Hematopoietic multipotent progenitor cell treated with erythropoietin and hydrocortisone succinate and interleukin-3 and kit ligand, for 6 days (in vitro differentiated cells): ENCODE measurements at regions not wholly inside any gene's neighbourhood (a gene's known extent, or its start where the extent isn't known, plus 50 kb on each side); places are given as distances from the start of the nearest gene placed in this dataset.
"Not testable (repeated sequence)": the region's sequence is repeated elsewhere in the genome, so short reads cannot be mapped to it uniquely, and the experiment has no call there.

ENCODE experiments used
- DNase-seq: peaks from one replicate; pipeline ENCODE4 v3.0.0-alpha.2; 2015

DNA sequence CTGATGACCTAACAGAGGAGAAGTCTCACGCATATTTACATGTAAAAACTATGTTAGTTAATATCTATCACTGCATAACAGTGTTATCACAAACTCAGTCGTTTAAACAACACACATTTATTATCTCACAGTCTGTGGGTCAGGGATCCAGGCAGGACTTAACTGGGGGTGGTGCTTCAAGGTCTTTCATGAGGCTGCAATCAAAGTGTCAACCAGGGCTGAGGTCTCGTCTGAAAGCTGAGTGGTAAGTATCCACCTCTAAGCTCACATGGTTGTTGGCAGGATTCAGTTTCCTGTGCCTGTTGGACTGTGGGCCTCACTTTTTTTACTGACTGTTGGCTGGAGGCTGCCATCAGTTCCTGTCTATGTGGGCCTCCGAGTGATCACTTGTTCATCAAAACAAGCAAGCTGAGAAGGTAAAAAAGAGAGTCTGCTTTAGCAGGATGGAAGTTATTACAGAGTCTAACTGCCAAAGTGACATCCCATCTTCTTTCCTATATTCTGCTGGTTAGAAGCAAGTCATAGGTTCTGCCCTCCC lies 188.6 kb downstream of the CARTPT start:
- no peak for DNase-seq

DNA sequence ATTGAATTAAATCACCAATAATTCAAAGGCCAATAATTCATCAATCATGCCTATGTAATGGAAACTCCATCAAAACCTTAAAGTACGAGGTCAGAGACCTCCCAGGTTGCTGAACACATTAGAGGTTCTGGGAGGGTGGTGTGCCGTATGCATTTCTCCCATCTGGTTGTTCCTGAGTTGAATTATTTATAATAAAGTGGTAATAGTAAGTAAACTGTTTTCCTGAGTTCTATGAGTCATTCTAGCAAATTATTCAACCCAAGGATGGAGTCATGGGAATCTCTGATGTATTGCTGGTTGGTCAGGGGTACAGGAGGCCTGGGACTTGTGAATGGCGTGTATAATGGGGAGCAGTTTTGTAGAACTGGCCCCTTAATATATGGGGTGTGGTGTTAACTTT lies 191.7 kb downstream of the CARTPT start:
- DNase-seq: no peak

DNA sequence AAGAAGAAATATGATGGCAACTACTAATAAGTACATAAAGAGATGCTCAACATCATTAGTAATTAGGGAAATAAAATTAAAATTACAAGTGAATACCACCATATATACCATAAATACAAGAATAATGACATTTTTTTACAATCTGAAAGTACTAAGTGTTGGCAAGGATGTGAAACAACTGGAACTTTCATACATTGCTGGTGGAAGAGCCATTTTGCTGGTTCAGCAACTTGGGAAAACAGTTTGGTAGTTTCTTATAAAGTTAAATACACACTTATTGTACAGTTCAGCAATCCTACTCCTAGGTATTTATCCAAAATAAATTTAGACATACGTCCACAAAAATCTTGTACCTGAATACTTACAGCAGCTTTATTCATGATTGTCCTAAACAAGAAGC lies 192.9 kb downstream of the CARTPT start:
- no peak for DNase-seq

DNA sequence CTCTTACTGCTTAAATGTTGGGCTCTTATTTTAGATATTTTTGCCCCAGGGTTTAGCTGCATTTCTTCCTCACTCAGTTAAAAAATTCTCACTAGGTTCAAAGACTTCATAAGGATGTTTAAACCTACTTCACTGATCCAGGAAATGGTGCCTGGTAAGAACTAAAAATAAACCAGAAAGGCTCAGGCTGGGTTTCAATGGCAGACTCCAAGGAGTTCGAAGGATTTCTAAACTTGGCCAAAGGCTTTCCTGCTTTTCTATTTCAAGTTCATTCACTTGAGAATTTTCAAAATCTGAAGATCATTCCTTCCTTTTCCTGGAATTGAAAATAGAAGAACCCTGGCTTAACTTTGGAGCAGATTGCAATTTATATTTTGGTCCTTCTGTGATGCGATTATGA lies 193.0 kb upstream of the MAP1B start:
- no peak for DNase-seq

DNA sequence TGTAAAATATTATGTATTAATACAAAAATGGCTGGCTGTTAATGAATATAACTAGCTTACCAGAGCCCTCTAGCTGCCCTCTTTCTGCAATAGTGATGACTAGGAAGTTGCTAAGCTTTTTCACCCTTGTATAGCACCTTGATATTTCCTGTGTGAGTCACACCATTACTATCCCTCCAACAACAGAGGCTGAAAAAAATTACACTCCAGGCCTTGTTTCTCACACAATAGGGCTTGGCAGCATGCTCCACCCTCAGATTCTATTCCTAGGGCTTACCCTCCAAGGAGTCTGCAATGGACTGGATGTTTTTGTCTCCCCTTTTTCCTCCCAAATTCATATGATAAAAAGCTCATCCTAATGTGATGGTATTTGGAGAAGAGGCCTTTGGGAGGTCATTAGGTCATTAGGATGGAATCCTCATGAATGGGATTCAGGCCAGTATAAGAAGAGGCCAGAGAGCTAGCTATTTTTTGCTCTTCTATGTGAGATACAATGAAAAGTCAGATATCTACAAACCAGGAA lies 184.6 kb upstream of the MAP1B start:
- no peak for DNase-seq

DNA sequence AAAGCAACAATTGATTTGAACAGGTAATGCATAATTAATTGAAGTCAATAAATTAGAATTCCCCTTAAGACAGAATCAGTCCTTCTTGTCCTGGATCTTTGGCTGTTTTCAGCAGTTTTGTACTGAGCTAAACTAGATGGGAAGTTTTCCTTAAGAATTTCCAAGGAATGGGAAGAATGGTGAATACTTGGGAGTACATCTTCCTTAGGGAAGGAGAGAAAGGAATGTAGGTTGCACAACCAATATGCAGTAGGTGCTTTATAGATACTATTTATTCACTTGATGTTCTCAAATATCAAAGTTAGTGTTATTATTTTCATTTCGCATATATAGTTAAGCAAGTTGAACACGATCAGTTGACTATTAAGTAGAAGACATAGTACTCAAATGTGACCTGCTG lies 183.5 kb upstream of the MAP1B start:
- no peak for DNase-seq

DNA sequence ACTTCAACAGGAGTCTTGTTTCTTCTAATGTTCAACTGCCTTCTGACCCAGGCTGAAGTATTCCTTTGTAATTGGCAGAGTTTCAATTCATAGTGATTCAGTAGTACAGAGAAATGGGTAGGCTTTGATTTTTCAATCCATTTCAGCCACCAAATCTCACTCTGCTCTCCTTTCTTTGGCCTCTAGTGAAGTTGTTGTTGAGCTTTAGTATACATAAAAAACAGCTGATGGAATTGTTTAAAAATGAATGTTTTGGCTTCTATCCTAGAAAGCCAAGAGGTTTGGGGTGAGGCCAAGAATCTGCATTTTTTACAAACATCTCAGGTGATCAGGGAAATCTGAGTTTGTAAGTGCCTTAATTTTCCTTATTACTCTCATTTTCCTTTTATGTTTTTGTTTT lies 182.9 kb upstream of the MAP1B start:
- DNase-seq: no peak

DNA sequence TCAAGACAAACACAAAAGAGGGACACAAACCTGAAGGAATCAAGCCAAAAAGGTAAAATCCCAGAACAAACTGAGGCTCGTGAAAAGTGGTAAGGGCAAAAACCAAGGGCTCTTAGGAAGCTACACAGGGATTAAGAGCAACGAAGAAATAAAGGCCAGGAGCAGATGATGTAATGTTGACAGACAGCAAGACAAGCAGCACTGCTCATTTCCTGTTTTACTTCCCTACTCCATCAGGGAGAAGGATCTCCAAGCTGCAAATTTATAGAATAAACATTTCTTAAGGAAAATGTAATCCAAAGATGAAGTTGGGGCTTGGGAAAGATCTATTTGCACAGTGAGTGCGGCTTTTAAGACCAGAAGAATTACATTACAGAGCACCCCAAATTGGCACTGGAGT lies 182.3 kb upstream of the MAP1B start:
- DNase-seq: no peak

DNA sequence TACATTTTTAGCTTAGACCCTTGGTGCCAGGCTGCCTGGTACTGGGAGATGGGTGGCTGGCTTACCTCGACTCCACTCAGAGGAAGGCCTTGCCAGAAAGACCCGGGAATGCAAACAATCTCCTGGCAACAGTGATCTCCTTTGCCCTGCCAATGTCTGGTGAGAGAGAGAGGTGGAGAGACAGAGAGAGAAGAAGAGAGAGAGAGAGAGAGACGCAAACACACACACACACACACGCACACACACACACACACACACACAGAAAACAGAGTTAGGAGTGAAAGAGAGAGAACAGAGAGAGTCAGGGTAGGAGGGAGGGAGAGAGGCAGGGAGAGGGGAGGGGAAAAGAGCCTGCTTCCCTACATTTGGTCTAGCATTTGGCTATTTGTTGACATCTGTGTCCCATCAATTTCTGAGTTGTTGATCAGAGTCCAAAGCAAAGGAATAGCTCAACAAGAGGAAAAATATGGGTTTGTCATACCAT lies 181.6 kb upstream of the MAP1B start:
- DNase-seq: no peak

DNA sequence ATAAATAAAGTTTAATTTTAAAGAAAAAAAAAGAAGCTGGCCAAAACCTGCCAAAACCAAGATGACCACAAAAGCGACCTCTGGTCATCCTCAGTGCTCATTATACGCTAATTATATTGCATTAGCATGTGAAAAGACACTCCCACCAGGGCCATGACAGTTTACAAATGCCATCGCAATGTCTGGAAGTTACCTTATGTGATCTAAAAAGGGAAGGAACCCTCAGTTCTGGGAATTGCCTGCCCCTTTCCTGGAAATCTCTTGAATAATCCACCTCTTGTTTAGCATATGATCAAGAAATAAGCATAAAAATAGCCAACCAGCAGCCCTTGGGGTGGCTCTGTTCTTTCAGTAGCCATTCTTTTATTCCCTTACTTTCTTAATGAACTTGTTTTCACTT lies 178.3 kb upstream of the MAP1B start:
- DNase-seq: no peak

DNA sequence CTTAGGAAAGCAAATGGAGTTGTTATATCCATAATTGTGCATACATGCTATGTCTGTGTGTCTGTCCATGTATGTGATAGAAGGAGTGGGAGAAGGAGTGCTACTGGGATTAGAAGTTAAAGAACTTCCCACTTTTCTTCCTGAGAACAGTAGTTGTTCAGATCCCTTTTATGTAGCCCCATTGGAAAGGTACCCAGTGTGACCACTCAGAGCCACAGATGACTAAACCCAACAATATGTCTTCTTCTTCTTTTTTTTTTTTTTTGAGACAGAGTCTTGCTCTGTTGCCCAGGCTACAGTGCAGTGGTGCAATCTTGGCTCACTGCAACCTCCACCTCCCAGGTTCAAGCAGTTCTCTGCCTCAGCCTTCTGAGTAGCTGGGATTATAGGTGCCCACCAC lies 176.7 kb upstream of the MAP1B start:
- DNase-seq: not testable (repeated sequence)

DNA sequence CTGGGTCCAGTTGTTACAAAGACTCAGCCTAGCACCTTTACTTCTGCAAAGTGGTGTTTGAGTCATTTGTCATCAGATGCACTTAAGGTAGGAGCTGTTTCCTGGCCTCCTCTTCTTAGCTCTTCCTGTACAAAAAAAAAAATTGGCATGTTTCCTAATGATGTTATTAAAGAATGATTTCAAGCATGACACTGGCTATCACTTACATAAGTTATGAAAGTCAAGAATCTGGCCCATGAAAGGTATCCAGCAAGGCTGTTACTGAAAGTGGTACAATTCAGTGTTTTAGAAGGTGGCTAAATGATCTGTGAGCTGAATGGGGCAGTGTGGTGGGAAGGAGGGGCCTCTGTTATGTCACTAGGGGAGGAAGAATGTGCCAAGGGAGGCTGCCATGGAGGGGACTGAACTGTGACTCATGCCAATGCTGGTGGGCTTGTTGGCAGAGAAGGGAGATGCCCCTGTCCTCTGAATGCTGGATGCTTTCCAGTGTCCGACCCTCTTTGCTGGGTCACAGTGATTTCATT lies 175.1 kb upstream of the MAP1B start:
- no peak for DNase-seq

DNA sequence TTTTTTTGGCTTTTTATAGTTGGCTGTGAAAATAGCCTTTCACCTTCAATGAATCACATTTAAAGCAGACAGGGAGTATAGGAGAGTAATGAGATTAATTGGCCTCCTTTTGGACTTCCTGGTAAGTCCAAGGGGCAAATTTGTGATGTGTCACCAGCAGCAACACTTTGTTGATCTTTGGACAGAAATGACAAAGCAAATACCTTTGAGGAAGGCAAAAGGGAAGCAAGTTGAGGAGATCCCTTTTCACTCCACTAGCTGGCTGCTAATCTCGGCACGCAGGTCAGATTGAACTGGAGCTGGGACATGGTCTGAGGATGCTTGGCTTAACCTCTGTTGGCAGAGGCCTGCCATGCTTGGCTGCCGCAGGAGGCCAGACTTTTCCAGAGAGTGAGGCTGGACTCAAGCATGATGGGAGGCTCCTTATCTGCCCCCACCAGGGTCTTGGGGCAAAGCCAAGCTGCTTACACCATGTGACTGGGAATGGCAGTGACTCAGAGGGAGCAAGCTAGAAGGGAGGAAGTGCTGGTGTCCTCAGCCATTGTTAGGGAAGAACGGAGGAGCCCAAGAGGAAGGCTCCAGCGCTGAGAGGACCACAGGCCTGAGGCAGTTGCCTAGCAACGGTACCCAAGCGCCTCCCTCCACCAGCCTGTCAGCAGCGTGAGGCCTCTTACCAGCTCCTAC lies 174.5 kb upstream of the MAP1B start:
- peak; percentile 28 for DNase-seq

DNA sequence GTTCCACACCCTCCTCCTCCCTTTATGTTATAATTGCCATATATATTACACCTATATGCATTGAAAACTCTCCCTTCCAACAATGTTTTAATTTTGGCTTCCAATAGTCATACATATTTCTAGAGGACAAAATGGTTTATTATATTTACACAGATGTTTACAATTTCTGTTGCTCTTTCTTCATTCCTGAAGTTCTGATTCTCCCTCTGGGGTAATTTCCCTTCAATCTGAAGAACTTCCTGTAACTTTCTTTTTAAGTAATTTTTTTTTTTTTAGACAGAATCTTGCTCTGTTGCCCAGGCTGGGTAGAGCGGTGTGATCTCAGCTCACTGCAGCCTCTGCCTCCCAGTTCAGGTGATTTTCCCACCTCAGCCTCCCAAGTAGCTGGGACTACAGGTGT lies 173.0 kb upstream of the MAP1B start:
- no peak for DNase-seq

DNA sequence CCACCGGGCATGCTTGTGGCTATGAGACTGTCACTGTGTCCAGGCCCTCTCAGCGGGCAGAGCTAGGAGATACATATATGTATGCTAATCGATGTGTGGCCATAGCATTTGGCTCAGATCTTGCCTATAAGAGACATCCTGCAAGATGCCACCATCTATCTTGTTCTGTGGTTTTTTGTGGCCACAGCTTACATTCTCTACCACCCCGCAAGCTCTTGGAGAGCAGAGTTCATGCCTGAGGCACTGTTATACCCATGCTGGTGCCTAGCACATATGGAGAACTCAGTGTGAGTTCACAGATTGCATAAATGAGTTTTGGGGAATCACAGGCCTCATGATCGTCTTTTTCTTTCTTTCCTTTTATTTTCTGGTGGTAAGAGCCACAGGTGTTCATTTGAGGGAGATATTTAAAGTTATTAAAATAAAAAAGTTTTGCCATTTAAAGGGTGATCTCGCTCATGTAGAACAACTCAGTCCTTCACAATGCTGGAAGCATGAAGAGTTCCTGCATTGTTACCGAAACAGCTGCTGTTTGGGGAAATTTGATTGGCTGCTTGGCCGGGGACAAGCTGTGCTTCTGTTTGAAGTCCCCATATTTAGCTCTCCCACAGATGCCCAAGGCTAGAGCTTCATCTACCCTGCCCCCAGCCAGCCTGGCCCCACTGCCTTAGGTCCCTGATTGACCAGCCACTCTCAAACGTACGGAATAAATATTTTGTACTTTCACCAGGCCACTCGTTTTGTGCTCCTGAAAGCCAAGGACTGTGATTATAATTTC lies 169.2 kb upstream of the MAP1B start:
- no peak for DNase-seq

DNA sequence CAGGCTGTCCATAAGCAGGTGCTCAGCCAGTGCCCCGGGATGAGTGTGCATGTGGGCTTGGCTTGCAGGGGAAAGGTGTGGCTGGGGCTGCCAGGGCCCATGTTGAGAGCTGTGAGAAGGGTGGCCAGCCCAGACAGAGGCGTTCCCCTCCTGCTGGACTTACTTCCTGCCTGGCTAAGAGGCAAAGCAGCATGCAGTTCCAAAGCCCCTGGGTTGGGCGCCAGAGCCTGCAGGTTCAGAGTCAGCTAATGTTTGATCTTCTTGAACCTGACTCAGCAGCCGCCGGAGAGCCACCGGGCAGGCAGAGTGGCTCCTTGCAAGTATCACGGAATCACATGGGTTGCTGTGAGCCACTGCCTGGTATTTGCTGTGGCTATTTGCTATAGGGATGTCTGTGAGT lies 168.4 kb upstream of the MAP1B start:
- no peak for DNase-seq

DNA sequence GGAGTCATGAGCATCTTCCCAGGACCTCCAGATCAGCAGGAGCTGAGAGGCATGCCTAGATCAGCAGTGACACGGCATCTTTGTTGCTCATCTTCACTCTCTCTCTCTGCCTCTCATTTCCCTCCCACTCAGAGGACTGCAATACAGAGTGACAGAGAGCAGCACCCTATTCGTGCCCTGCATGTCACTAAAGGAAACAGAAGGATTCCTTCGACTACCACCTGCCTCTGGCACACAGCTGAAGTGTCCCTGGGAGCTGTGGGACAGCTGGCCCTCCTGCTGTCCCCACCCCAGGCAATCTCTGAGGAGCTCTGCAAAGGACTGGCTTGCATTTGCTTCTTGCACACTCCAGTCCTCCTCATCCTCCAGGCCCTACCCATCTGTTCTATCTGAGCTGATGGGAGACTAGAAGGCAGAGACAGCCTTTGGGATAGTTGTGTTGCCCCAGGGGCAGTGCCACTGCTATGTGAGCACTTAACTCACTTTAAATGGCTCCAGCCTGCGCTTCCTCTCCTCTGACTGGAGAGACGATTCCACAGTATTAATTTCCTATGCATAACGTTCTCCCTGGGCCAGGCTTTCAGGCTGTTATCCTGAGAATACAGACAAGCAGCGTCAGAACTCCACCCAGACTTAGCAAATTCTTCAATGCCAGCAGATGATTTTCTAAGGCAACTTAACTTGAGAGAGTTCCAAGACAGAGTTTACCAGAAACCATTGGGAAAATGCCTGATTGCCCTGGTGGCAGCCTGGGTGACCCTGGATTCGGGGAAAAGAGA lies 167.6 kb upstream of the MAP1B start:
- DNase-seq: no peak

DNA sequence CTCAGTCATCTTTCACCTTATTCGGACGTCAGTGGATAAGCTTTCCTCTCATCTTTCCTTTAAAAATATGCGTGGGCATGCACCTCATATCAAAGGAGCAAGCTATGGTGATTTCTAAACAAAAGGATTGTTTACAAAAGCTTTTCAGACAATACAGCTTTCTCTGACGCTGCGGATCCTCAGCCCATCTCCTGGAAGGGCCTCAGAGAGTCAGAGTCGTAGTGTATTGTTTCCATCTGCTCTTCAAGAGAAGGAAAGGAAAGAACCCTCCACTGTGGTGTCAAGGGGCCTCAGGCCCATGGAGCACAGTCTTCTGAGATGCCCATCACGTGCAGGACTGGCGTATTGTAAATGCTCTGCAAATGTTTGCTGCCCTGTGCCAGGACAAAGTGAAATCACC lies 163.4 kb upstream of the MAP1B start:
- no peak for DNase-seq

DNA sequence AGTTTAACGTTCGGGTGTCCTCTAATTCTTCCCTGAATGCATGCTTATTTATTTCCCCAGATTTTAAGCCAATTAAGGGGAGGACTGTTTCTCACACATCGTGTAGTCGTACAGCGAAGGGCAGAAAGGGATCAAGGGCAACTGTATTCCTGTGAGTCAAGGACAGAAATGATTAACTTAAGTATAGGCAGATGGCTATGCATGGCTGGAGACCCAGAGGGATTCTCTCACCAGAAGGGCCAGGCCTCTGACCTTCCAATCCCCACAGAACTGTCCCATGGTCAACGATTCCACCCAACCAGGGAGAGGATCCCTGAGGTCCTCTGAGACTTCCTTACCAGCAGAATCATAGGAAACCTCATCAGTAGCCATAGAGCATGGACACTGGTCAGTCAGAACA lies 161.8 kb upstream of the MAP1B start:
- DNase-seq: no peak

DNA sequence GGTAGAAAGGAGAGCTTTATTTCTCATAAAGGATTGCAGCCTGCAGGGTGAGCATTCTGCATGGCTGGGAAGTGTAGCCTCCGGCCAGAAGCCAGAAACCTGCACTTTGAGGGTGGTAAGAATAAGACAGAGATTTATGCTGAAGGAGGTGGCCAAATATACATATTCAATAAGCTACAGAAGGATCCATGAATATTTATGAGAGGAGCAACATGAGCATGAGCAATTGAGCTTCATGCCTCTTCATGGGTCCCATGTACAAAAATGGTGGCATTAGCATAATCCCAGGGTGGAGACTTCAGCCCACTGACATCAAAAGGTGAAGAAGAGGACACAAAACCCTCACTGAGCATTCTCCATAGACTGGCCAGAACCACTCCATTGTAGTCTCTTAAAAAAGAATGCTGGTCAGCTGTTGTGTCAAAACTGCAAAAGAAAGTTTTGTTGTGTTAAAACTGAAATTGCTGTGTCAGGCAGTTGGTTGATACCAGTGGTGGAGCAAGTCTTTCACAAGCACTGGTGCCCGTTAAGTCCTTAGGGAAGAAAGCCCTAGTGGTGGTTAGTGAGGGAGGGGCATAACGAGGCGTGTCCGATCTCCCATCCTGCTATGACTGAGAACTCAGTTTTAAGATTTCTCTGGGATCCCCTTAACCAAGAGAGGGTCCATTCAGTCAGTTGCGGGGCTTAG lies 160.8 kb upstream of the MAP1B start:
- no peak for DNase-seq

DNA sequence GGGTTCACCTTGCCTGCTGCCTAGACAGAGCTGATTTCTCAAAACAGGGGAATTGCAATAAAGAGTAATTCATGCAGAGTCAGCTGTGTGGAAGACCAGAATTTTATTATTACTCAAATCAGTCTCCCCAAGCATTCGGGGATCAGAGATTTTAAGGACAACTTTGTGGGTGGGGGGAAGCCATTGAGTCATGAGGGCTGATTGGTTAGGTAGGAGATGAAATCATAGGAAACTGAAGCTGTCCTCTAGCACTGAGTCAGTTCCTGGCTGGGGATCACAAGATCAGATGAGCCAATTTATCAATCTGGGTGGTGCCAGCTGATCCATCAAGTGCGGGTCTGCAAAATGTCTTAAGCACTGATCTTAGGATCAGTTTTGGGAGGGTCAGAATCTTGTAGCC lies 159.1 kb upstream of the MAP1B start:
- no peak for DNase-seq

DNA sequence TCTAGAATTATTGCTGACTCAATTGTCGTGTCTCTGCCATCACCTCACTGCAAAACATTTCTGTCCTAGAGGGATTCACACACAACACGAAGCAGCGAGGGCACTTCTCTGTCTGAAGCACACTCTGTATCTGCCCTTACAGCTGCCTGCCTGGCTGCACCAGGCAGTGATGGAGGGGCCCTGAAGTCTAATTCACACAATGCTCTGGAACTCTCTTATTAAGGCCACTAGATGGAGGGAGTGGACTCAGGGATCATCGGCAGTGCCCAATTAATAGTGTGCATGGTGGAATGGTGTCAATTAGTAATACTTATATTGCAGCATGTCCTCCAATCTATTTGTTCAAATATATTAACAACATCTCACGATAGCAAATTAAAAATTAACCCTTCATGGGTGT lies 157.5 kb upstream of the MAP1B start:
- no peak for DNase-seq

DNA sequence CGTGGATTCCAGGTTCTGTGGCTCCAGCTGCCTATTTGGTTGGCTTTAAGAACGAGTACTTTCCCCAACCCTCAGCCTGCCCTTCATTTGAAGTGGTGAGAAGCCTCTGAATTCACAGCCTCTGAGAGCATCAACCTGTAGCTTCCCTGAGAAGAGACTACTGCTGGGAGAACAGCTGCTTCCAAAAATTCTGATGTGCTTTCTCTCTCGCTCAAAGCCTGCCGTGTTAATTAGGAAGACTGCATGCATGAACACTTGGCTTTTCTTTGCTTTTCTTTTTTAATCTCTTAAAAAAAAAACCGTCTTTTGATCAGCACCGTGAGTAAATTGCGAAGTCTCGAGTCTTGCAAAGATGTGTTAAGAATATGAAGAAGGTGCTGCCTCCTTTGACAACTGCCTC lies 153.4 kb upstream of the MAP1B start:
- no peak for DNase-seq
